Keratinocyte (primary cell): ENCODE measurements at regions not wholly inside any gene's neighbourhood (a gene's known extent, or its start where the extent isn't known, plus 50 kb on each side); places are given as distances from the start of the nearest gene placed in this dataset.

Experiments
- DNase-seq: peaks from one replicate; pipeline ENCODE4 v3.0.0-alpha.2; 2011; ENCODE audit warnings: low read depth, missing footprints, low spot score
- FAIRE-seq: peaks from 2 replicates; lab custom pipeline; 2011; peaks lifted over from hg19 to GRCh38; lab: Jason Lieb, UNC
- H2AFZ ChIP-seq: 2 replicates; pipeline ENCODE4 v1.6.0; 2012; ENCODE audit warnings: low read length, control low read depth, inconsistent platforms; ENCODE audit not compliant: control insufficient read depth
- H3K27ac ChIP-seq: 2 replicates; pipeline ENCODE4 v1.5.1; 2011; ENCODE audit warnings: low read length; ENCODE audit not compliant: control insufficient read depth, insufficient read depth
- H3K27me3 ChIP-seq: 3 replicates; pipeline ENCODE4 v1.6.0; 2011; ENCODE audit warnings: low read length; ENCODE audit not compliant: control insufficient read depth, insufficient read depth; ENCODE audit errors: extremely low read depth
- H3K36me3 ChIP-seq, 2 experiments: 2 replicates in 1 of 2; 3 replicates in 1 of 2; pipeline ENCODE4 v1.5.1; 2011; ENCODE audit warnings: low read length in 2 of 2, mild to moderate bottlenecking in 1 of 2; ENCODE audit not compliant: control insufficient read depth in 2 of 2, insufficient read depth in 2 of 2; ENCODE audit errors: extremely low read depth in 1 of 2
- H3K4me1 ChIP-seq: 3 replicates; pipeline ENCODE4 v1.5.1; 2011; ENCODE audit warnings: low read length; ENCODE audit not compliant: control insufficient read depth, insufficient read depth; ENCODE audit errors: extremely low read depth
- H3K4me2 ChIP-seq: 3 replicates; pipeline ENCODE4 v1.6.0; 2011; ENCODE audit warnings: low read depth, low read length; ENCODE audit not compliant: control insufficient read depth, insufficient read depth; ENCODE audit errors: extremely low read depth
- H3K4me3 ChIP-seq, 3 experiments: fragments of 200-600 bp in 1 of 3; sonication (generic) in 1 of 3; 2 replicates in 2 of 3; 3 replicates in 1 of 3; pipeline ENCODE4 v1.5.1; 2011 to 2016; ENCODE audit warnings: low read length in 3 of 3, mild to moderate bottlenecking in 3 of 3, control low read depth in 2 of 3, inconsistent platforms in 1 of 3, low read depth in 1 of 3, mixed read lengths in 1 of 3, mixed run types in 1 of 3, moderate library complexity in 1 of 3; ENCODE audit not compliant: control insufficient read depth in 2 of 3, insufficient read depth in 2 of 3; ENCODE audit errors: extremely low read depth in 1 of 3
- H3K79me2 ChIP-seq: 2 replicates; pipeline ENCODE4 v1.6.0; 2012; ENCODE audit warnings: low read length; ENCODE audit not compliant: control insufficient read depth, insufficient read depth
- H3K9ac ChIP-seq: 3 replicates; pipeline ENCODE4 v1.6.0; 2011; ENCODE audit warnings: low read length; ENCODE audit not compliant: control insufficient read depth, insufficient read depth; ENCODE audit errors: extremely low read depth
- H3K9me1 ChIP-seq: 3 replicates; pipeline ENCODE4 v1.6.0; 2011; ENCODE audit warnings: low read length; ENCODE audit not compliant: control insufficient read depth, insufficient read depth; ENCODE audit errors: extremely low read depth
- H3K9me3 ChIP-seq: 2 replicates; pipeline ENCODE4 v1.5.1; 2012; ENCODE audit warnings: low read depth, low read length; ENCODE audit not compliant: control insufficient read depth
- H4K20me1 ChIP-seq: 3 replicates; pipeline ENCODE4 v1.6.0; 2011; ENCODE audit warnings: low read length; ENCODE audit not compliant: control insufficient read depth, insufficient read depth; ENCODE audit errors: extremely low read depth
- CTCF ChIP-seq, 3 experiments: IDR thresholded peaks in 1 of 3; conservative IDR thresholded peaks in 1 of 3; optimal IDR thresholded peaks in 1 of 3; 2 replicates in 2 of 3; 3 replicates in 1 of 3; pipeline versions ENCODE3 to v1.5.1; 2011; ENCODE audit warnings: low read length in 3 of 3, mild to moderate bottlenecking in 3 of 3, moderate library complexity in 2 of 3, control low read depth in 1 of 3, inconsistent platforms in 1 of 3; ENCODE audit not compliant: insufficient read depth in 2 of 3; ENCODE audit errors: extremely low read depth in 1 of 3
- EZH2 ChIP-seq: IDR thresholded peaks from one replicate; pipeline ENCODE4 v1.6.1; 2012; ENCODE audit warnings: inconsistent platforms, mild to moderate bottlenecking, low read length, moderate library complexity
- dilution Hi-C: fragments of 300-500 bp; cut with MboI; formaldehyde crosslinking; loops from one replicate; pipeline ENCODE4 v1.7.0; 2020; ENCODE audit warnings: low sequenced_read_pairs; ENCODE audit not compliant: extremely low pct_ligation_motif_present

GRCh38 chr2:118240276-118240675 is 152.0 kb downstream of the INSIG2 start:
- TF ChIP-seq EZH2 (no peak), CTCF (optimal IDR thresholded peaks at IDR 0.05 in 1 of 3, IDR thresholded peaks at IDR 0.05 in 1 of 3, conservative IDR thresholded peaks at IDR 0.05 in 1 of 3; ENCODE audit: extremely low read depth in 1 of 3, insufficient read depth in 2 of 3, low read length in 3 of 3) (no peak)
- dilution Hi-C loops: no loop called here
- H3K4me3 ChIP-seq: no peak overlapping the region
- no peak overlapping the region for H3K27ac ChIP-seq
- H2AFZ ChIP-seq: no peak overlapping the region
- H3K27me3 ChIP-seq: no peaks in the 10 kb centered on the region
- H3K4me1 ChIP-seq: peaks cover 7% of the 10 kb centered on the region
- H3K79me2 ChIP-seq: no peaks in the 10 kb centered on the region
- H4K20me1 ChIP-seq: no peaks in the 10 kb centered on the region
- no peak for DNase-seq
- no peaks in the 10 kb centered on the region for H3K9me1 ChIP-seq
- H3K9ac ChIP-seq: no peak overlapping the region
- no peaks in the 10 kb centered on the region for H3K9me3 ChIP-seq
- FAIRE-seq: no peak
- no peaks in the 10 kb centered on the region for H3K36me3 ChIP-seq
- H3K4me2 ChIP-seq: no peak overlapping the region

- Histone ChIP-seq H4K20me1 (no peaks in the 10 kb centered on the region), H3K4me2 (no peak overlapping the region), H3K27ac (no peak overlapping the region), H3K79me2 (no peaks in the 10 kb centered on the region), H2AFZ (no peak overlapping the region), H3K9ac (no peak overlapping the region), H3K9me1 (no peaks in the 10 kb centered on the region), H3K4me1 (peaks cover 7% of the 10 kb centered on the region), H3K27me3 (no peaks in the 10 kb centered on the region), H3K4me3 (no peak overlapping the region), H3K9me3 (no peaks in the 10 kb centered on the region), H3K36me3 (no peaks in the 10 kb centered on the region)
- dilution Hi-C loops: no loop called here
- TF ChIP-seq CTCF (optimal IDR thresholded peaks at IDR 0.05 in 1 of 3, IDR thresholded peaks at IDR 0.05 in 1 of 3, conservative IDR thresholded peaks at IDR 0.05 in 1 of 3; ENCODE audit: extremely low read depth in 1 of 3, insufficient read depth in 2 of 3, low read length in 3 of 3) (no peak), EZH2 (no peak)
- FAIRE-seq (no peak), DNase-seq (no peak)
Measured at GRCh38 chr2:118239284-118239683, 151.0 kb downstream of the INSIG2 start.
